ENCODE measurements at regions not wholly inside any gene's neighbourhood (a gene's known extent, or its start where the extent isn't known, plus 50 kb on each side); places are given as distances from the start of the nearest gene placed in this dataset.

GRCh38 chr18:78709261-78709809 lies 270.3 kb upstream of the SALL3 start:
- DNase-seq (ENCODE audit: low read depth), result no peak

DNA sequence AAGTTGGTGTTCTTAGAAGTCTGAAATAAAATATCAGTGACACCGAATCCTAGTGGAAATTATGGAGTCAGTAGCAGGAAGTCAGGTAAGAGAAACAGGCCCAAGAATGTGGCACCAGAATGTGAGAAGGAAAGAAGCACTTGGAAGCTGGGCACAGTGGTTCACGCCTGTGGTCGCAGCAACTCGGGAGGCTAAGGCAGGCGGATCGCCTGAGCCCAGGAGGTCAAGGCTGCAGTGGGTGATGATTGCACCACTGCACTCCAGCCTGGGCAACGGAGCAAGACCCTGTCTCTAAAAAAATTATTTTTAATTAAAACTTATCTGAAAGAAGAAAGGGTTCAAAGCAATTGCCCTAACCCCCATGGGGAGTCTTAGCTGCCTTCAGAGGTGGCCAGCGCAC lies 268.3 kb upstream of the SALL3 start:
- no peak for DNase-seq (ENCODE audit: low read depth)

DNA sequence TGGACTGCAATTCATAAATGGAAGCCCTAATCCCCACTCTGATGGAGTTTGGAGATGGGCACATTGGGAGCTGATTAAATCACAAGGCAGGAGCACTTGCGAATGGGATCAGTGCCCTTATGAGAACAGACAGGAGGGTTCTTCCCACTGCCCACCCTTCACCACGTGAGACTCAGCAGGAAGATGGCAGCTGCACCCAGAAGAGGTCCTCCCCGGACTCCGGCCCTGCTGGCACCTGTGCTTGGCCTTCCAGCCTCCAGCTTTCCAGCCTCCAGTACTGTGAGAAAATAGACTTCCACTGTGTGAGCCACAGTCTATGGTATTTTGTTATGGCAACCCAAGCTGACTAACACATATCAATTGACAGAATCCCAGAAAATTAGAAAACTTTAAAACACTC lies 267.6 kb upstream of the SALL3 start:
- no peak for DNase-seq (ENCODE audit: low read depth)

- DNase-seq (ENCODE audit: low read depth), result no peak
Observed at GRCh38 chr18:78713069-78713468, 266.5 kb upstream of the SALL3 start.

GRCh38 chr18:78713726-78714125 lies 265.9 kb upstream of the SALL3 start:
- no peak for DNase-seq (ENCODE audit: low read depth)

- no peak for DNase-seq (ENCODE audit: low read depth)
Observed at GRCh38 chr18:78716022-78716421, 263.6 kb upstream of the SALL3 start.

DNA sequence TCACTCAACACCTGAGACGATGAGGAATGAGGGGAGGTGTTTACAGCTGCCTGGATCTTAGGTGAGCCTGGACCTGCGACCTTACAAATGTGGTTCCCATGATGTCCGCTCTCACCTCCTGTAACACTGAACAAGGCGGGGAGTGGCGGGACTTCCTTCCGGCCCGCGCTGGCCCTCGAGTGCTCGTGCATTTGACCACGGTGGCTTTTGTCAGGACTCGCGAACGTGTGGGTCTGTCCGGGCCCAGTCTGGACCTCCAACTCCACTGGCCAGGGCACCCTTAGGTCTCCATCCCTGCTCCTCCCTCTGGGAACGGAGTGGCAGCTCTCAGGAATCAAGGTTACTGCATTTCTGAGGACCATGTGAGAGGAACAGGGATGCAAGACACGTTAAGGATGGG lies 263.0 kb upstream of the SALL3 start:
- no peak for DNase-seq (ENCODE audit: low read depth)

- DNase-seq (ENCODE audit: low read depth), result no peak
Observed at GRCh38 chr18:78717051-78717765, 262.4 kb upstream of the SALL3 start.

- DNase-seq (ENCODE audit: low read depth), result no peak
Observed at GRCh38 chr18:78717766-78718150, 261.9 kb upstream of the SALL3 start.

DNA sequence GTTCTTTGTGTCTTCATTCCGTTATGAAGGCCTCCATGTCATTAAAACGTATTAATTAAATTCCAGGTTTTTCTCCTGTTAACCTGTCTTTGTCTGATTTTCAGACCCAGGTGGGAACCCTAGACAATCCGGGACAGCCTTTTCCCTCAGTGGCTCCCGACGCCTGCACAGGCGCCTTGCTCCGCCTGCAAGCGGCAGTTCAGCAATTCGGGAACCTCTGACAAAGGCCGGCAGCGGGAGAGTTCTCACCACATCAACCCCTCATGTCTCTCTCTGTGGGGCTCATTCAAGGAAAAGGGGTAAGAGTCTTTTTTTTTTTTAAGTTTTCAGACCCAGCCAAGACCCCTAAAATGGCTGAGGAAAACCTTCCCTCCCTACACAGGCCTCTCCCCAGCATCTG lies 259.8 kb upstream of the SALL3 start:
- no peak for DNase-seq (ENCODE audit: low read depth)

DNA sequence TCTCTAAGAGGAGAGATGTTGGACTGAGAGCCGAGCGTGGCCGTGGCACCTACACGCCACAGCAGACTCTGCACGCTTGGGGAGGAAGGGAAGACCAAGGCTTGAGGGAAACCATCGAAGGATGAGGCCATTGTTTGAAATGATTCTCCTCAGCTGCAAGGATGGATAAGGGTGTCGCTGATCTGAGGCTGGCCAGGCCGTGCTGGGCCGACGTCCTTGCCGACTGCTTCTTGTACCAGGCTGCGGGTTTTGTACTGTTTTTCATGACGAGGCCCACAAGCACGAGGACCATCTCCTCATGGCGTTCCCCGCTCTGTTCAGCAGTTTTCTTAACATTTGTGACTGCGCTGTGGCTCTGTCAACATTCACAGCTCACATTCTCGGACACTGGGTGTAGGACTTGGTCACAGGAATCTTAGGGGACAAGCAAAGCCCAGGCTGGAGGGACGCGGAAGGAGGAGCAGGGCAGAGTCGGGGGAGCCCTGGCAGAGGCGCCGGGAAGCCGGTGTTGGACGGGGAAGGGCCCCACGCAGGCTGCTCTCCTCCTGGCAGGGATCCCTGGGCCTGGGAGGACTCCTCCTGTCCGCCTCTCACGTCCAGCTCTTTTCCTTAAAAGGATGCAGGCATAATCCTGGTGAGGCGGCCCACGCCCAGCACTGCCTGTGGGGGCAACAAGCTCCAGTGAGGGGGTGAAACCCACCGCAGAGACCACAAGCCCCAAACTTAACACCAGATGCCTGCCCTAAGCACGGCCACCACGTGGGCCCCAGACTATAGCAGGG lies 259.0 kb upstream of the SALL3 start:
- DNase-seq (ENCODE audit: low read depth), result no peak

GRCh38 chr18:78721238-78721875 lies 258.3 kb upstream of the SALL3 start:
- DNase-seq (ENCODE audit: low read depth), result no peak

DNA sequence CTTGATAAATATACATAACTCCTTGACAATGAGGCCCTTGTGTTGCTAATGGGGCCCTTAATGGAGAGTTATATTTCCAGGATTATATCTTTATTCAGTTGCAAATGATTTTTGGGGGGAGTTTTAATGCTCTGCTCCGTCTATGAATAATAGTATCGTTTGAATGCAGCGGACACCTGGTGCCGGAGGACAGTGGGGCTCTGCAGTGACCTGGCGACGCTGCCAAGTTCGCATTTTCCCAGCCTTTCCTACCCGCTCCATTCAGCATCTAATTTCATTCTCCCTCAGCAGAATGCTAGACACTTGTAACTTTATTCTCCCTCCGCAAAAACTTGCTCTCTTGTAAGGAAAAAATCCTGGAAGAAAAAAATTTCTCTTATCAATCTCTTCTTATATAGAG lies 257.6 kb upstream of the SALL3 start:
- no peak for DNase-seq (ENCODE audit: low read depth)

DNA sequence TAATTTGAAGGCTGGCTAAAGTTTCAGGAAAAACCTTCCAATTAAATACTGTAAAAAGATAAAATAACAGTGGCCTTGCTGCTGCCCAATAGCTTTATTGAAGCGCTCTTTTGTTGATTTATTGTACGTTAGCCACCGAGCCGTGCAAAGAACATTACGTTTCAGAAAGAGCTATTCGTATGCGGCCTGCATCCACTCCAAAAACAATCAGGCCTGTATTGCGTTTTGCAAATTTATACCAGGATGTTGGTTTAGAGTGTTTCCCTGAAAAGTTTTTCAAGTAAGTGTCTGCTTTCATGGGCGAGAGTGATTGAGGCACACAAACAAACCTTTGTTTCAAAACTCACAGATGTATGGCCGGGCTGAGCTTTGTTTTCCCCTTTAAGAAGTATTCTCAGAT lies 257.2 kb upstream of the SALL3 start:
- no peak for DNase-seq (ENCODE audit: low read depth)

DNA sequence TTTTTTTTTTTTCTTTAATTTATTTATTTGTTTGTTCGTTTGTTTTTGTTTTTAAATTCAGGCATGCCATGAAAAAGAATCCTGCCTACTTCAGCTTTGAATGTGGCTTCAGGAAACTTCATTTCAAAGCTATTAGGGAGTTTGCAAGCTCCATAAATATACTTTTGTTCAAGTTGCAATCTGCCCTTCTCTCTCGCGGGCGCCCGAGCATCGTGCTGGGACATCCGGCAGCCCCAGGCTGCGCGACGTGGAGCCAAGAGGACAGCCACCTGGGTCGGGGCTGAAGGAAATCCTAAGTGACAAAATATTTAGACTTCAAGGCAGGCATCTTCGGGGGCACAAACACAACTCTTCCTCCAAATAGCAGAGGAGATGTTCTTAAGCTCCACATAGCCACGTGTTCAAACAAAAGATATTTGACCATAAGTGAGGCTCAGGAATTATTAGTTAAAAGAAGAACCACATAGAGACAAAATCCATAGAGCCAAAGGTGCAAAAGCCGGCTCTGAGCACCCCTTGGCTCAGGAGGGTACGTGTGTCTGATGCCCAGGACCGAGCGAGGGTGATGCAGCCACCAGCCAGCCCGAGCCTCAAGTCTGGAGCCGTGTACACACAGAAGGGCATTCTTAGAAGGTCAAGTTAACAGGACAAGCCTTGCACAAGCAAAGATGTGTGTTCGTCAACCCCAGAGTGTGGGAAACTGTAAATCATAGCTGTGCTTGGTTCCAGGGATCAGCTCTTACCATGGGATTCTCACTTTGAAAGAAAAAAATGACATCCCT lies 256.5 kb upstream of the SALL3 start:
- DNase-seq (ENCODE audit: low read depth), result no peak

GRCh38 chr18:78724214-78724914 lies 255.3 kb upstream of the SALL3 start:
- DNase-seq (ENCODE audit: low read depth), result no peak

DNA sequence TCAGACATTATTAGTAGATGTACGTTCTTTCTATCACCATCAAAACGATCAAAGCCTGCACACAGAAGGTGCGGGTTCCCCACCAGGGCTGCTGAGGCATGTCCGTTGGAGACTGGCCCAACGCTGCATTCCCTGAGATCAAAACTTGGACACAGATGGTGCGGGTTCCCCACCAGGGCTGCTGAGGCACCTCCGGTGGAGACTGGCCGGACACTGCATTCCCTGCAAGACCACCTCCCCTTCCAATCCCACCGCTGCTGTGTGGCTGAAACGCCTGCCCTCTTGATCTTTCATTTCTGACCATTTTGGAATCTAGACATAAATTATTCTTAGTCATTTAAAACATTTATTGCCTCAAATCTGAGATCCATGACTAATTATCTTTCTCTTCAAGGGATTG lies 254.2 kb upstream of the SALL3 start:
- DNase-seq (ENCODE audit: low read depth), result no peak

DNA sequence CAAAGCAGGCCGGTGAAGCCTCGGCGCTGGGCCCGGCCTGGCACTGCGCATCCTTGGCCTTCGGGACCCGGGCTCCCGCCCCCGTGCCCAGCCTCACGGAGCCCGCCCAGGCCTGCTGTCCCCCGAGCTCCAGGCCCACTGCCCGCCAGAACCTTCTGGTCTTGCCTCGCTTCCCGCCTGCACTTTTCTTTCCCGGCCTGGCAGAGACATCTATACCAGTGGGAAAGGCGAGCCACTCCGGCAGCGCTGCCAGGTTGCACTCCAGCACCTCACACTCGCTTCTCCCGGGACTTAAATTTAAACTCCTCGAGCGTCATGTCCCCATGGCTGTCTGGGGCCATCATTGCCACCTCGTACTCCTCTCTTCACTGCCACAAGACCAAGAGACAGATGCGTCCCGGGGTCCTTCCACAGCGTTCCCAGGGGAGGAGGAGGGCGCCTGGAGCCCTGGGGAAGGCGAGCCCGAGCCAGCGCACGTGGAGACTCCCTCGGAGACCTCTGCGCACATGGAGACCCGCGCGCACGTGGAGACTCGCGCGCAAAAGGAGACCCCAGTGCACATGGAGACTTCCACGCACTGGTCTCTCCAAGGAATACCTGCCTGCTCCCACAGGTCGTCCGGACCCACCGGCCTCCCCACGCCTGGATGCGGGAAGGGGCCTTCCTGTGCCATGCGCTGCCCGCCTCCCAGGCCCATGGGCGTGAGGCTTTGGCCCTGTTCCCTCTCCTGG lies 253.1 kb upstream of the SALL3 start:
- DNase-seq (ENCODE audit: low read depth), result no peak

DNA sequence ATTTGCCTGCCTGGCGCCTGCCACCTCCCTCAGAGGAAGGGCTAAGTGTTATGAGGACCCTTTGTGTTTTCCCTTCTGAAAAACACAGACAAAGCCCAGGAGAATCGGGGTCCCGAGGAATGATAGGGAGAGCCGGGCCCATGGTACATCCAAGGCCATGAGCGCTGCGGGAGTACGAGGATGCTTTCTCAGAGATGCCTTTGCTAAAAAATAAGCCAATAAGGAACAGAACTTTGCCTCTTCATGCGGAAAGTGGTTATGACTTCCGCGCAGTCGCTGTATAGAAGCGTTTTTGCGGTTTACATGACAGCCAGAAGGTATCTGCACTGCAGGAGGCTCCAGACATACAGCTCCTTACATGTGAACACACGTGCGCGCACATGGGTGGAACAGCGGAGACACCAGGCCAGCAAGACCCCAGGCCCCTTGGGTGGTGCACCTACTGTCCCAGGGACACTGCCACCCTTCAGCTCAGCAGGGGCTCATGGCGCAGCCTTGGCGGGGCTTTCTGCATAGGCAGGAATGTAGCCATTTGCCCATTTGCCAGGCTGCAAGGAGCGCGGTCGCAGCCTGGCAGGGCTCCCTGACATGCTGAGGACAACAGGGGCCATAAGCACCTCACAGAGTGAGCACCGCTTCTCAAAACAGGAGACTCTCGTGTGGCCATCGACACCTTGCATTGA lies 252.4 kb upstream of the SALL3 start:
- DNase-seq (ENCODE audit: low read depth), result no peak
